ENCODE measurements at regions not wholly inside any gene's neighbourhood (a gene's known extent, or its start where the extent isn't known, plus 50 kb on each side); places are given as distances from the start of the nearest gene placed in this dataset.

- ChIA-PET POLR2A (no interaction called here), CTCF (no interaction called here)
- H3K9me1 ChIP-seq (replicated peaks; ENCODE audit: control insufficient read depth, extremely low read depth, insufficient read depth, low read length), result no peaks in the 10 kb centered on the region
- no peaks in the 10 kb centered on the region for H3K79me2 ChIP-seq (ENCODE audit: control insufficient read depth, insufficient read depth, low read length)
- H3K27ac ChIP-seq (ENCODE audit: insufficient read depth, low read depth, low read length), result no peak overlapping the region
- H3K9ac ChIP-seq (replicated peaks; ENCODE audit: extremely low read depth, insufficient read depth, low read length), result no peak overlapping the region
- peaks cover 4% of the 10 kb centered on the region for H3K9me3 ChIP-seq (replicated peaks; ENCODE audit: control insufficient read depth, insufficient read depth, low read length)
- H4K20me1 ChIP-seq (replicated peaks; ENCODE audit: control insufficient read depth, extremely low read depth, insufficient read depth, low read length), result no peaks in the 10 kb centered on the region
- no peak for DNase-seq (ENCODE audit: low read depth, low spot score)
- H3K4me1 ChIP-seq (ENCODE audit: control insufficient read depth, extremely low read depth, insufficient read depth, low read length), result no peaks in the 10 kb centered on the region
- no peak overlapping the region for H2AFZ ChIP-seq (ENCODE audit: low read depth, low read length)
- H3K36me3 ChIP-seq (ENCODE audit: control insufficient read depth in 2 of 2, extremely low read depth in 1 of 2, insufficient read depth in 2 of 2, low read length in 2 of 2), result no peaks in the 10 kb centered on the region
- H3K4me2 ChIP-seq (ENCODE audit: insufficient read depth, low read length), result no peak overlapping the region
- TF ChIP-seq EZH2 (IDR thresholded peaks at IDR 0.05; ENCODE audit: borderline replicate concordance, low read depth, low read length, severe bottlenecking) (no peak), MYC (IDR thresholded peaks at IDR 0.05; ENCODE audit: low read depth, low read length) (no peak), JUN (IDR thresholded peaks at IDR 0.05; ENCODE audit: borderline replicate concordance, insufficient read depth, insufficient read length, low read depth) (no peak), POLR2AphosphoS5 (IDR thresholded peaks at IDR 0.05; ENCODE audit: insufficient read depth, low read depth, low read length) (no peak), MAX (IDR thresholded peaks at IDR 0.05; ENCODE audit: insufficient read depth, insufficient read length) (no peak), FOS (IDR thresholded peaks at IDR 0.05; ENCODE audit: borderline replicate concordance, insufficient read depth, low read length) (no peak), POLR2A (IDR thresholded peaks at IDR 0.05; ENCODE audit: low read depth, low read length) (no peak)
- TF ChIP-seq, protein P1, sequence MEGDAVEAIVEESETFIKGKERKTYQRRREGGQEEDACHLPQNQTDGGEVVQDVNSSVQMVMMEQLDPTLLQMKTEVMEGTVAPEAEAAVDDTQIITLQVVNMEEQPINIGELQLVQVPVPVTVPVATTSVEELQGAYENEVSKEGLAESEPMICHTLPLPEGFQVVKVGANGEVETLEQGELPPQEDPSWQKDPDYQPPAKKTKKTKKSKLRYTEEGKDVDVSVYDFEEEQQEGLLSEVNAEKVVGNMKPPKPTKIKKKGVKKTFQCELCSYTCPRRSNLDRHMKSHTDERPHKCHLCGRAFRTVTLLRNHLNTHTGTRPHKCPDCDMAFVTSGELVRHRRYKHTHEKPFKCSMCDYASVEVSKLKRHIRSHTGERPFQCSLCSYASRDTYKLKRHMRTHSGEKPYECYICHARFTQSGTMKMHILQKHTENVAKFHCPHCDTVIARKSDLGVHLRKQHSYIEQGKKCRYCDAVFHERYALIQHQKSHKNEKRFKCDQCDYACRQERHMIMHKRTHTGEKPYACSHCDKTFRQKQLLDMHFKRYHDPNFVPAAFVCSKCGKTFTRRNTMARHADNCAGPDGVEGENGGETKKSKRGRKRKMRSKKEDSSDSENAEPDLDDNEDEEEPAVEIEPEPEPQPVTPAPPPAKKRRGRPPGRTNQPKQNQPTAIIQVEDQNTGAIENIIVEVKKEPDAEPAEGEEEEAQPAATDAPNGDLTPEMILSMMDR (IDR thresholded peaks at IDR 0.05; ENCODE audit: extremely low read depth in 1 of 2, insufficient read depth in 1 of 2, low read depth in 1 of 2, low read length in 2 of 2), result no peak
- intact Hi-C loops (cut with micrococcal nuclease), result no loop called here
- no TSS peak for BruUV-seq (replicated peaks)
- FAIRE-seq, result no peak
- no peak overlapping the region for H3K4me3 ChIP-seq (replicated peaks in 1 of 3; ENCODE audit: insufficient read depth in 1 of 3, low read depth in 1 of 3, low read length in 3 of 3)
- dilution Hi-C loops (cut with MboI; ENCODE audit: extremely low pct_ligation_motif_present, low sequenced_read_pairs), result no loop called here
- no peaks in the 10 kb centered on the region for H3K27me3 ChIP-seq (ENCODE audit: control insufficient read depth in 2 of 2, insufficient read depth in 2 of 2, low read length in 2 of 2)
Observed at GRCh38 chr4:126937846-126938422, 694.8 kb upstream of the INTU start.
